Stimulated activated CD8-positive, alpha-beta memory T cell treated with anti-CD3 and anti-CD28 coated beads, Interleukin-4, amount 100 ng/mL, for 48 hours (primary cell): ENCODE measurements at regions not wholly inside any gene's neighbourhood (a gene's known extent, or its start where the extent isn't known, plus 50 kb on each side); places are given as distances from the start of the nearest gene placed in this dataset.
"Not testable (repeated sequence)": the region's sequence is repeated elsewhere in the genome, so short reads cannot be mapped to it uniquely, and the experiment has no call there.

ENCODE experiments used
- DNase-seq: peaks from one replicate; pipeline ENCODE4 v3.0.0-alpha.2; 2020

DNA sequence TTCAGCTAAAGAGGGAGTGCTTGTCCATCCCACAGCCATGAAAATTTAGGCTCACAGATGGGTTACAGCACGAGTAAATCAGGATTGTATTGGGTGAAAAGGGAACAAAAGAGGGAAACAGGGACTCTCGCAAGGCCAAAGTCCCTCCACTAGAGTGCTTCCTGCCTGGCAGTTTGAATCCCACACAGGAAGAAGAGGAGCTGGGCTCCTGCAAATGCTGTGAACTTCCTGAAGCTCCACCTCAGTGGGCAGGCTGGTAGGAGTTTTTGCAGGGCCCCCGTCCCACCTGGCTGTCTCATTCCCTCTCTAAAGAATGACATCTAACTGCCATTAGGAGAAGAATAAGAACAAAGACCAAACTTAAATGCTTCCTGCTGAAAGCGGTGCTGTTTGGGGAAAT lies 712.0 kb upstream of the PRMT6 start:
- DNase-seq: no peak

DNA sequence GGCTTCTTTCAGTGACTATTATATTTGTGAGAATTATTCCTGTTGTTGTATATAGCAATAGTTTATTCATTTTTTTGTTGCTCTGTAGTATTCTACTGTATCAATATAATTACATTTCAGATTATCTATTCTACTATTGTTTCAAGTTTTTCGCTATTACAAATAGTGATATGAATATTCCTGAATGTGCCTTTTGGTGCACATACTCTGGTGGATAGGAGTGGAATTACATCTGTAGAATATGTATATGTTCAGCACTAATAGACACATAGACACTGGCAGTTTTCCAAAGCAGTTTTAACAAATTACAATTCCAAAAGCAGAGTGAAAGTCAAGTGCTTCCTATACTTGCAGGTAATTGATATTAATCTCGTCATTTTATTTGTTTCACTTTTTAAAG lies 696.2 kb upstream of the PRMT6 start:
- DNase-seq: no peak

DNA sequence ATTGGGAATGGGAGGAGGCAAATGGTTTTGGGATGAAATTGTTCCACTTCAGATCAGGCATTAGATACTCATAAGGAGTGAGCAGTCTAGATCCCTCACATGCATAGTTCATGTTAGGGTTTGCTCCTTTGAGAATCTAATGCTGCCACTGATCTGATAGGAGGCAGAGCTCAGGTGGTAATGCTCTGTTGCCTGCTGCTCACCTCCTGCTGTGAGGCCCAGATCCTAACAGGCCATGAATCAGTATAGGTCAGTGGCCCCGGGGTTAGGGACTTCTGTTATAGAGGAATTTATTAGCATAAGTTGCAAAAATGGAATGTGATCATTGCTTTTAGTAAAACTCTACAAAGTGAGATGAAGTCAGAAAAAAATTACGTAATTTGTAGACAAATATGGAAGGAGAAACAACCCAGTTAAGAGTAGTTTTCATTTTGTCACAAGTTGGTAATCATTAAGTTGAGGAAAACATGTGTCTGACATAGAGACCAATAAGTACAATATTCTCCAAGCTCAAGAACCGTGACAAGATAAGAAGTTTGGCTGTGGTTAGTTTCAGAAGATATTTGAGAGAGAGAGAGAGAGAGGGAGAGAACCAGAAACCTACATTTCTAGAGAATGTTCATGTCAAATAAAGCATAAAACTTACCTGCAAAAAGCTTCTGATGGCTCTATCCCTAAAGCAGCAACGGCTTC lies 689.7 kb upstream of the PRMT6 start:
- no peak for DNase-seq

DNA sequence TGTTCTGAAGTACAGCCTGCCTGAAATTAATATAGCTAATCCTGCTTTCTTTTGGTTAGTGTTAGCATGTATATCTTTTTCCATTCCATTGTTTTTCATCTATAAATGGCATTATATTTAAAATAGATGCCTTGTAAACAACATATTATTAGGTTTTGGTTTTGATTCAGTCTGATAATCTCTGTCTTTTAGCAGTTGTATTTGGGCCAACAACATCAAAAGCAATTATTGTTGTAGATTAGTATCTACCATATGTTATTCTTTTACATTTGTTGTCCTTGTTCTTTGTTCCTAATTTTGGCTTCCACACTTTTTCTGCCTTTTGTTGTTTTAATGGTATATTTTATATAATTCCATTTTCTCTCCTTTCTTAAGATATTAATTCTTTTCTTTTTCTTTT lies 678.2 kb upstream of the PRMT6 start:
- no peak for DNase-seq

DNA sequence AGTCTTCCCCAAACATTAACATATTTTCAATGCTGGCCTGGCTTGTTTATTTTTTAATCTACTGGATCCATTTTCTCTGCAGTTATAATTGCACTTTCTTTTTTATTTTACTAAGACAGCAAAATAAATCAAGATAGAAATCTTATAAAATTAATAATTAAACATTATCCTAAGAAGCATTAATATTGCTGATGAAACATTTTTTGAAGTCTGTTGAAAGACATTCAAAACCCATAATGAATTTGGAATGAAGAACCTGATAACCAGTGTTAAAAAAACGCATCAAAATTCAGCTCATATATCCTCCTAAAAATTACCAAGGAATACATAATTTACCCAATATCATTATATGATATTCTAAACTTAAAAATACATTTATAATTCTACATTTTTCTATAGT lies 675.7 kb upstream of the PRMT6 start:
- no peak for DNase-seq

DNA sequence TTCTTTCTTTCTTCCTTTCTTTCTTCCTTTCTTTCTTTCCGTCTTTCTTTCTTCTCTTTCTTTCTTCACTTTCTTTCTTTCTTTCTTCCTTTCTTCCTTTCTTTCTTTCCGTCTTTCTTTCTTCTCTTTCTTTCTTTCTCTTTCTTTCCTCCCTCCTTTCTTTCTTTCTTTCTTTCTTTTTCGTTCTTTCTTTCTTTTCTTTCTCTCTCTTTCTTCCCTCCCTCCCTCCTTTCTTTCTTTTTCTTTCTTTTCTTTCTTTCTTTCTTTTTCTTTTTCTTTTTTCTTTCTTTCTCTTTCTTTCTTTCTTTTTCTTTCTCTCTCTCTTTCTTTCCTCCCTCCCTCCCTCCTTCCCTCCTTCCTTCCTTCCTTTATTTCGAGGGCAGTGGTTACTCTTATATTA lies 667.3 kb upstream of the PRMT6 start:
- DNase-seq: not testable (repeated sequence)

DNA sequence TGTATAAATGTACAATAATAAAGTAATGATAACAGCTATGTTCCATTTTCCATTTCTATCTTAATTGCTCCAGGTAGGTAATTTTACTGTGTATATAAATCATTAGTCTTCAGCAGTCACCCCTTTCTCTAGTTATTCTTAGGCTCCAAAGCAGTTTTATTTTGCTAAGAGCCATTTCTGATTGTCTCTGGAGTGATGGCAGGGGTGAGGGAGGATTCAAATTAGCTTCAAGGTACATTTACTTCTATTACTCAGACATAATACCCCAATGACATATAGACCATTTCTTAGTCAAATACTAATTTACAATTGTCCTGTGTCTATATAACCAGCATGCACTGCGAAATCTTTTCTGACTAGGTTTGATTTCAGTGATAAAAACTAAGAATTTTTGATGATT lies 663.4 kb upstream of the PRMT6 start:
- DNase-seq: no peak

DNA sequence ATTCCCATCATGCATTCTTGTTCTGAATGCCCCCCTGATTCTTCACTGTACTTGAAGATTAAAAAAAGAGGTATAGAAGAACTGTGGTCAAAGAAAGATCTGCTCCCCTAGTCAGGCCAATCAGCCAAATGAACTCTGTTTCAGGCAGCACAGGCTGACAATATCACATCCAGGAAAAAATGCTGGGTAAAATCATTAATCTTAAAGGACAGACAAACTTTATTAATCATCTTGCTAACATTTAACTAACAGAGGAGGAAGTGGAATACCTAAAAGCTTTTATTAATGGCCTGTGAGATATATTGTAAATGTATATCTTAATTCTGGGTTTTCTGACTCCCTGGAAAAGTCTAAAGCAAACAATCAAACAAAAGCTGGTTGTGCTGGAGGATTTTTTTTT lies 660.5 kb upstream of the PRMT6 start:
- no peak for DNase-seq

DNA sequence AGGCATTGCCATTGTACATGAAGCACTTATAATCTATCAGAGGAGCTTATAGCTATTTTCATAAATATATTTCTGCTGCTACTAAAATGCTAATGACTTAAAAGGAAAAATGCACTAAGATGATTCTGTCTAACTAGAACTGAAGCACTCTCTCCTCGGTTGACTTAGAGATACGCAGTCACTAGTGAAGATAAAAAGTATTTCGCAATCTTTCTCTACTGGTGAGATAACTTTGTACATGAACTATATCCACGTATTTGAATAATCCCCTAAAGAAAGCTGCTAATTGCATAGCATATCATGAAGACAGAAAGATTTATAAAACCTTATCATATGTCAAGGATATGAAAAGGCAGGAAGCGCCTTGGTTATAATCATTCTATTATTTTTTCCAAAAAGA lies 658.1 kb upstream of the PRMT6 start:
- DNase-seq: no peak

DNA sequence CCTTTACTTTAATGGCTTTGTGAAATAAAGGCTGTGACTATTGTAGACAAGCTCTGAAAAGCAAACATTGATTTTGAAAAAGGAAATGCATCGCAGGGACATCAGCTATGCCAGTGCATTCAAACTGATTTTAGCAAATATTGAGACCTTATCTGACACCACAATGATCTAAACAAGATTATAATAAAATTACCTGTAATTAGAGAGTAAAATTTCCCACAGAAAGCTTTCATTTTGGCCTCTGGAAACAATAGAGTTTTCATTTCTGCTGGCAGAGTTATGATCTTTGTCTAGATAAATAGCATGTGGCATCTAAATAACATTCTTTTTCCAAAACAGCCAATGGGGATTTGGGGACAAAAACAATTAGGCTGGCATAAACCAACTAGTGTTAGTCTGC lies 650.4 kb upstream of the PRMT6 start:
- DNase-seq: no peak

DNA sequence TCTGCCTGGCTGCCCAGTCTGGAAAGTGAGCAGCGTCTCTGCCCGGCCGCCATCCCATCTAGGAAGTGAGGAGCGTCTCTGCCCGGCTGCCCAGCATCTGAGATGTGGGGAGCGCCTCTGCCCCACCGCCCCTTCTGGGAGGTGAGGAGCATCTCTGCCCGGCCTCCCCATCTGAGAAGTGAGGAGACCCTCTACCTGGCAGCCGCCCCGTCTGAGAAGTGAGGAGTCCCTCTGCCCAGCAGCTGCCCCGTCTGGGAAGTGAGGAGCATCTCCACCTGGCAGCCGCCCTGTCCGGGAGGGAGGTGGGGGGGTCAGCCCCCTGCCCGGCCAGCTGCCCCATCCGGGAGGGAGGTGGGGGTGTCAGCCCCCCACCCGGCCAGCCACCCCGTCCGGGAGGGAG lies 644.2 kb upstream of the PRMT6 start:
- not testable (repeated sequence) for DNase-seq

DNA sequence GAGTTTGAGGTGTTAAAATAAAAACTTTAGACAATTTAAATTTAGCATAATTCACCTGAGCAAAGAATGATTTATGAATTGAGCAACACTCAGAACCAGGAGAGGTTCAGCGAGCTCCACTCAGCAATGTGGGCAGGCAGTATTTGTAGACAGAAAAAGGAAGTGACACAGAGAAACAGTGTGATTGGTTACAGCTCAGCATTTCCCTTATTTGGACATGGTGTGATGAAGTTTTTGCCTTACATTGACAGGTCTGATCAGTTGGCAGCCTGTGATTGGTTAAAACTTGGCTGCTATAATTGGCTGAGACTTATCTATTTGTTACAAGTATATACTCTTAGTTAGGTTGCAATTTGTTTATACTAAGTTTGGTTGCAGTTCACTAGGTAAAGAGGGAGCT lies 621.2 kb upstream of the PRMT6 start:
- DNase-seq: no peak

DNA sequence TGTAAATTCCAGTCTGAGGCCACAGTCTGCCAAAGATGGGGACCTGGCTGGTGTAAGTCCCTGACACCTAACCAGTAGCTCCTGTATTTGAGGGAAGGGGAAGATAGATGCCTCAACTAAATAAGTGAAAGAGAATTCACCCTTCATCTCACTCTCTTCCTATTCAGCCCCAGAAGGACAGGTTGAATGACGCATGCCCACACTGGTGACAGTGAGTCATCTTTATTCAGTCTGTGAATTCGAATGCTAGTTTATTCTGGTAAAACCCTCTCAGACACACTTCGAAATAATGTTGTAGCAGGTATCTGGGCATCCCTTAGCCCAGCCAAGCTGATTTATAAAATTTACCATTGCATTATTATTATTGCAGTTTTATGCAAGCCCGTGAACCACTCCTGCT lies 617.0 kb upstream of the PRMT6 start:
- no peak for DNase-seq

DNA sequence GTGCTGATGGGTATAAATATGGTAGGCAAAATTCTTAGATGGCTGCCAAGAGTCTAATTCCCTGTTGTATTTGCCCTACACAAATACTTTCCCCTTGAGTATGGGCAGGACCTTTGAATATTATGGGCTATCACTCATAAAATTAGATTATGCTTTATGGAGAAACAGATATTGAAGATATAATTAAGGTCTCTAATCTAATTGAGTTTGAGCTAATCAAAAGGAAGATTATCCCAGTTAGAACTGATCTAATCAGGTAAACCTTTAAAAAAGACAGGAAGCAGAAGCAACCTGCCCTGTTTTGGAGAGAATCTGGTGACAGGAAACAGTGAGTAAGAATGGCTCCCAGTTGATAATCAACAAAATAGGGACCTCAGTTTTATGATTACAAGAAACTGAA lies 609.0 kb upstream of the PRMT6 start:
- DNase-seq: no peak

DNA sequence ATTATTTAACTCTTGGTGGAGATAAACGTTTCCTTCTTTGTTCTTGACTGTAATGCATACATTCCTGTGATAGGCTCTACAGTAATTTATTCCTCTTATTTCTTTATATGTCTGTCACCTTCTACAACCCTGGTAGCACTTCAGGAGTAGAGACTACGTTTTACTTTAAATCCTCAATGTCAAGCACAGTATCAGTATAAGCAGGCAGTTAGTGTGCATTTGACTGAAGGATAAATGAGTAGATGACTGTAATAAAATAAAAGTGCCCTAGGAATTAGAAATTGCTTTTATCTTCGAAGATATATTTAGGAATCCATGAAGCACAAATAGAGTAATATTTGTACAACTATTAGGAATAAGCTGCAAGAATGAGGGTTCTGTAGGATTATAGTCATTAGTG lies 599.6 kb upstream of the PRMT6 start:
- no peak for DNase-seq

DNA sequence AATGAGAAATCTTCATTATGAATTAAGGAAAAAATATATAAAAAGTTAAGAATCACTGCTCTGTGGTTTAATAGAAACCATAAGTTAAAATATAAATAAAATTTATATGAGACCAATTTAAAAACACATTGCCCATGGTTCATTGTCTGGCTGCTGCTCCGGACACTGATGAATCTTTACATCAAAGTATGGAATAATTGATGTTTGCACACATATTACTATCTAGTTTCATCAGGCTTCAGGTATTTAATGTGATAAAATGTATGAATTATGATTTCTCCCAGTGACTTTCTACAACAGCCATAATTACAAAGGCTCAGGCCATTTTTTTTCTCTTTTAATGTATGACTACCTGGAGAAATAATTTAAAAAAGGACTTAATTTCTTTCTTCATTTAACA lies 599.1 kb upstream of the PRMT6 start:
- DNase-seq: no peak

DNA sequence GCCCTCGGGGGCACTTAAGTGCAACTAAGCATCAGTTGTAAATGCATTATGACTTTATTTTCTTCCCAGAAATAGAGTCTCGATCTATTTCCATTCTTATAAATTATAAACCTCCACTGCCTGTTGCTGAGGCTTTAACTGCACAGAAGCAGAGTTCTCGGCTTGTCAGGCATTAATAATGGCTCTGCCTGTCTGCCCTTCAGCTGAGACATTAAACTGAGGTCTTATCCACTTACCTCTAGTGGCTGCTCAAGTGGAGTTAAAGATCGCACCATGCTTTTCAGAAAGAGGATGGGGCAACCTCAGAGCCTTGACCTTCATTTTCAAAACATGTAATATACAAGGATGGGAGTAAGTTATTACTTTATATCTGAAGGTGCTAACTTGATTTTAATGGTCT lies 597.6 kb upstream of the PRMT6 start:
- DNase-seq: no peak

DNA sequence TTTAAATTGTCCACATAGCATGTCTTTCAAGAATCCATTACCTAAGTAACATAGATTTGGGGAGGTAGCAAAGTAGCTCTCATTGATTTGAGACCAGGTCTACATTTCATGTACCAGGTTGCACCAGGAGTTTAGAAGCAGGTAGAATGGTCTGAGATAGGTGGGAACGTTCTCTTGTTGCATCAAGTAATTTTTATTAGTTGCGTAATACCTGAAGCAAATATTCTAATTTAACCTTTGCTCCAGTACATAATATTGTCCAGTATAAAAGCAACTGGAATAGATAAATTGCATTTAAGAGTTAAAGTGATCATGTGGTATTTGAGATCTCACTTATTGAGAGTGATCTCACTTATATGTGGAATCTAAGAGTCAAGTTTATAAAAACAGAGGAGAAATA lies 597.1 kb upstream of the PRMT6 start:
- DNase-seq: no peak

DNA sequence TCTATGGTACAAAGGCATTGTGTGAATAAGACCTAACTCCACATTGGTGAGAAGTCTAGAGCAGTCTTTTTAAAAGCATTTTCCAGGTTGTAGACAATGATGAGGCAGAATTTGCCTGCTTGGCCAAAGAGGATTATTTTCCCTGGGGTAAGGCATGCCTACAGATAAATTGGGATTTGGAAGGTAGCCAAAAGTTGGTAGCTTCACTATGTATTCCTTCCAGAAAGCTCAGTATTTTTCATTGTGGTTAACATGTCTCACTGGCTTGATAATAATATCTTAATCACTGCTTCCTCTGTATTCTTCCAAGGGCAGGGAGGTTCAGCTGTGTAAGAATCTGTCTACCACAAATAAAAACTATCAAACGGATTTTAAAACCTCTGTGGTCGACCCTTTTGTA lies 590.8 kb upstream of the PRMT6 start:
- no peak for DNase-seq

DNA sequence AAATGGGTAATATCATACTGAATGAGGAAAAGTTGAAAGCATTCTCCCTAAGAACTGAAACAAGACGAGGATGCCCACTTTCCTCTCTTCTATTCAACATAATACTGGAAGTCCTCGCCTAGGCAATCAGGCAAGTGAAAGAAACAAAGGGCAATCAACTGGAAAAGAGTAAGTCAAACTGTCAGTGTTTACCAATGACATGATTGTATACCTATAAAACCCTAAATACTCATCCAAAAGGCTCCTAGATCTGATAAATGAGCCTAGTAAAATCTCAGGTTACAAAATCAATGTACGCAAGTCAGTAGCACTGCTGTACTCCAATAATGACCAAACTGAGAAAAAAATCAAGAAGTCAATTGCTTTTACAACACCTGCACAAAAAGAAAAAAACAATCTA lies 575.8 kb upstream of the PRMT6 start:
- DNase-seq: no peak

DNA sequence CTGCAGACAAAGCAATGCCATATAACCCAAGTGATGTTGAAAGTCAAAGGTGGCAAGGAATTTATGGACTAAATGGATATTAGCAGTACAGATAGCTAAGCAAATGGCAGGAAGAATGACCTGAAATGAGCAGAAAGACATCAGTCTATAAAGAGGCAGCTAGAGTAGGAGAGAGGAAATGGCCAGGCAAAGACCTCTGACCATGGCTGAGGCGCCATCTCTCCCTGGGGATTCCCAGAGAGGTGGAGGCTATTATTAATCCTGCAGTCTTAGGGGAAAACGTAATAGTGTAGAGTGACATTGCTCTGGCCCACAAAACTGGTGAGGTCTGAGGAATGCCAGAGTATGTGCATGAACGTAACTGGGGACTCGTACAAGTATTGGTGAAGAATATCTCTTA lies 563.6 kb upstream of the PRMT6 start:
- DNase-seq: no peak

DNA sequence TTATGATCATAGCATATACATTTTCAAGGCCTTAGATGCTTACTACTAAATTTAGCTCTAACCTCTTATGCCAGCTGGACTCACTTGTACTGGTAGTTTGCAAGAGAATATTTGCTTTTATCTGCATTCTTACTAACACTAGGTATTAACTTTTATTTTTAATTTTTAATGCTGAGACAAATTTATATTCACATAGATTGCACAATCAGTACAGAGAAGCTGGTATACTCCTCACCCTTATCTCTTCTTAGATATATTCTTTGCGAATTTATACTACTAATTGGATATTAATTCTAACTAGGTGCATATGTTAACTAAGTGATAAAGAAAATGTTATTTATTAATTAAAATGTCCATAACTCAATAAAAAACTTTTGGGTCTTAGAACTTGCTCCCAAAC lies 561.8 kb upstream of the PRMT6 start:
- no peak for DNase-seq

DNA sequence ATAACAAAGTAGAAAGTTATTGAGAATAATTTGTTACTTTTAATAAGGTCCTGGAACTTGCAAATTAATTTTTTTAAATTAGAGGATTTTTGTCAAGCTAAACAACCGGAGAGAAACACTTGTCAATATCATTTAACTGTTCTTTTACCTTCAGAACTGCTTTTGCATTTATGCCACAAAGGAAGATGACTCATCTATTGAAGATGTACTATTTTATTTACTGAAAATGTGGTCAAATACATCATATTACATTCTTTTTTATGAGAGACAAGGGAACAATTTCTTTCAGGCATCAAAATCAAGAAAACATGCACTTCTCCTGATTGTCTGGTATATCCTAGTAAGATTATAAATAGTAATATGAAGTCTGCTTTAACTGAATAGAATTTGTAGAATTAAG lies 558.2 kb upstream of the PRMT6 start:
- no peak for DNase-seq

DNA sequence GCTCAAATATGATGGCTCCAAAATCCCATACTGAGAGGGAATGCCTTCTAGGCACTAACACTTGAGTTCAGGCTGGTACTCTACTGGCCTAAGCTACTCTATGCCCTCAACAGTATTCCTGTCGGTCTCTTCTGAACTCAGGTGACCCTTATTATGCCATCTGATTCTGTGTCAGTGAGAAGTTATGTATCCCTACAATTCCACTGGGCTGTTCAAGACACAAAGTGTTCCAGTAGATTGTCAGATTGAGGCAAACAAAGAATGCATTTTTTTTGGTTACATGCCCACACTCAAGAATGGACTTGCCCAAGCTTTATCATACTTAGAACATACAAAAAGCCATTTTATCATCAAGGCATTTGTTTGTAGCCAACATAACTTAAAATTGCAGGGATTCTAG lies 553.8 kb upstream of the PRMT6 start:
- no peak for DNase-seq

DNA sequence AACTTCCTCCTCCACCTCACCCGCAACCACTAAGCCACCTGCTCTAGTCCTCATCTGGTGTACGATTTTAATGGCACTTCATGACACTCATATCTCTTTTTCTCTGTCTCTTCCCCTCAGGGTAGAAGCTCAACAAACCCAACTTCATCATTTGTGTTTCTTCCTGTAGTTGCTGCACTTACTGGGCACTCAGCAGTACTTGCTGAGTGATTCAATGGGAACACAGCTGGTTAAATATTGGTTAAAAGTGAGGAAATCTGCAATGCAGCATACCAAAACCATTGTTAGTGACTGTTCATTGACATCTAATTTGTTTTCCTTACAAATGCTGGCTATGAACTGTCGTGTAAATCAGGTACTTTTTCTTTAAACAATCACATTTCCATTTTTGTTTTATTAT lies 541.1 kb upstream of the PRMT6 start:
- DNase-seq: no peak

DNA sequence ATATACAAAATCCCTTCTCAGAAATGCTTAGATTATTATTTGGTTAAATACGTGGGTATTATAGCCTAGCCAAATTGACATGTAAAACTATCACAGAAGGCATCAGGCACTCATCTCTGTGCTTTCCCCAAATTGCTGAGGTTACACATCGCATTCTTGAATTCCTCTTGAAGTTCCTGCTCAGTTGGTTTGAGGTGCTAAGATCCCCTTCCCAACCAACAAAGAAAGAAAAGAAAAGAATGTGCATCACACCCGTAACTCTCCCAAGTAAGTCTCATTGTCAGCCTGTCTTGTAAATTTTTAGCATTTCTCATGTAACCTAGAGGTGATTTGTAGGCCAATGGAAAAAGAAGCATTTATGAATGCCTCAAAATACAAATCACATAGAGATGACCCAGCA lies 539.2 kb upstream of the PRMT6 start:
- DNase-seq: no peak
